Stimulated activated CD4-positive, alpha-beta T cell treated with anti-CD3 and anti-CD28 coated beads, TNF-alpha, amount 100 ng/mL, for 48 hours (primary cell): ENCODE measurements at regions not wholly inside any gene's neighbourhood (a gene's known extent, or its start where the extent isn't known, plus 50 kb on each side); places are given as distances from the start of the nearest gene placed in this dataset.
"Not testable (repeated sequence)": the region's sequence is repeated elsewhere in the genome, so short reads cannot be mapped to it uniquely, and the experiment has no call there.

Experiments used
- DNase-seq, 3 donors: peaks; one replicate each; pipeline ENCODE4 v3.0.0-alpha.2; 2020; ENCODE audit warnings: low read depth in 3 of 3

DNA sequence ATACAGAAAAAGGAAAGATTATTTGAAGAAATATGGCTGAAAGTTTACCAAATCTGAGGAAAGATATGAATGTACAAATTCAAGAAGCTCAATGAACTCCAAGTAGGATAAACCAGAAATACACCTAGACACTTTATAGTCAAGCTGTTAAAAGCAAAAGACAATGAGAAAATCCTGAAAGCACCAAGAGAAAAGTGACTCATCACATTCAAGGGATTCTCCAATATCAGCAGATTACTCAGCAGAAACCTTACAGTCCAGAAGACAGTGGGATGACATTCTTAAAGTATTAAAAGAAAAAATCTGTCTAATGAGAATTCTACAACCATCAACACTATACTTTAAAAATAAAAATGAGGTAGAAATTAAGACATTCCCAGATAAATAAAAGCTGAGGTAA lies 223.8 kb upstream of the ZCCHC13 start:
- no peak for DNase-seq

GRCh38 chrX:74065831-74066390 lies 213.4 kb upstream of the XIST start:
- DNase-seq: no peak

DNA sequence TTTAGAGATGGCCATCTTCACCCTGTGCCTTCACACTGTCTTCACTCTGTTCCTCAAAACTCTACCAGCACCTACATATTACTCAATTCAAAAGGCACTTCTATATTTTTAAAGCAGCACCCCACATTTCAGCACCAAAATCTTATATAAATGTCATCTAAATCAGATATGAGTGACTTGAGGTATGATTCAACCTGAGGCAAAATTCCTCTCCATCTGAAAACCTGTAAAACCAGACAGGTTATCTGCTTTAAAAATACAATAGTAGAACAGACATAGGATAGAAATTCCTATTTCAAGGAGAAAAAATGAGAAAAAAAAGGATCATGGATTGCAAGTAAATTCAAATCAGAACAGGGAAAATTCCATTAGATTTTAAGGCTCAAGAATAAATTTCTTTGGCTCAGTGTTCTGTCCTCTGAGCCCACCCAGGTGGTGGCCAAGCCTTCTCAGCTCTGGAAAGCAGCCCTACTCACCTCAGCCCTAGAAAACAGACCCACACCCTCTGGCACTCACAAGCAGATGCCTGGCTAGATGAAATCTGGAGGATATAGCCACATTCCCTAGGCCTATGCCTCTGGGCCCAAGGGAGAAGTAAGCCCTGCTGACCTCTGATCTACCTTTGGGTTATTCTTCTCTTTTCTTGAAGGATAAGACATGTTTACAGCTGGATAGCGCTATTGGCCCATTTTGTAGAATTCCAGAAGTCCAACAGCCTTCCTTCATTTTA lies 211.1 kb upstream of the XIST start:
- no peak for DNase-seq

DNA sequence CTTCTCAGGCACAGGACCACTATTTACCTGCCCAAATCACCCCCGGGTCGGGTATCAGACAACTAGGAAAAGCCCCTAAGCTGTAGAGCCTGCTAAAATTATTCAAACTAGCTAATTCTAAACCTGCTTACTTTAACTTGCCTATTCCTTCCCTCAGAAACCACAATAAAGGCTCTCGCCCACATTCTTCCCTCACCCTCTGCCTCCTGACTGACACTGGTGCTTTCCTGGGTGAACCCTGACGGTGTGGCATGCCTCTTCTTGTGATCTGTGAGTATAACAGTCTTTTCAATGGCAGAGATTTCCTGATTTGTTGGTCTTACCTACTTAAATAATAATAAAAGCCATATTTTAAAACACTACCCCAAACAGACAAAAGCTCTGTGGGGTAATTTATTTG lies 209.4 kb upstream of the XIST start:
- DNase-seq: no peak

DNA sequence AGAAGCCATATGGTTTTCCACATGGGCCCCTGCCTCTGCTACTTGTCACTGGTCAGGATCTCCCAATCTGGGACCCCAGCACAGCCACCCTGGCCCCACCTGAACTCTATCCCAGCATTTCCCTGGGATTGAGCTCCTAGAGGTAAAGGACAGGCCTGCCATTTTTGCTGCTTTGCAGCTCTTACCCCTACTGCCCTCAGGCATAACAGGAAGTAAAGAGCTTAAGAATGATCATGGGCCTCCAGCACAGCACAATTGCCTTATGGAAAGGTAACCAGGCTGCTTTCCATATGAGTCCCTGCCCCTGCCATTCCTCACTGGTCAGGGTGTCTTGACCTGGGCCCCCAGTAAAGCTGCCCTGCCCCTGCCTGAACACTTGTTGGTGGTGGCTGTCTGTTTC lies 196.6 kb upstream of the XIST start:
- DNase-seq: no peak

DNA sequence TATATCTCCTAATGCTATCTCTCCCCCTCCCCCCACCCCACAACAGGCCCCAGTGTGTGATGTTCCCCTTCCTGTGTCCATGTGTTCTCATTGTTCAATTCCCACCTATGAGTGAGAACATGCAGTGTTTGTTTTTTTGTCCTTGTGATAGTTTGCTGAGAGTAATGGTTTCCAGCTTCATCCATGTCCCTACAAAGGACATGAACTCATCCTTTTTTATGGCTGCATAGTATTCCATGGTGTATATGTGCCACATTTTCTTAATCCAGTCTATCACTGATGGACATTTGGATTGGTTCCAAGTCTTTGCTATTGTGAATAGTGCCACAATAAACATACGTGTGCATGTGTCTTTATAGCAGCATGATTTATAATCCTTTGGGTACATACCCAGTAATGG lies 181.6 kb upstream of the XIST start:
- DNase-seq: not testable (repeated sequence)

DNA sequence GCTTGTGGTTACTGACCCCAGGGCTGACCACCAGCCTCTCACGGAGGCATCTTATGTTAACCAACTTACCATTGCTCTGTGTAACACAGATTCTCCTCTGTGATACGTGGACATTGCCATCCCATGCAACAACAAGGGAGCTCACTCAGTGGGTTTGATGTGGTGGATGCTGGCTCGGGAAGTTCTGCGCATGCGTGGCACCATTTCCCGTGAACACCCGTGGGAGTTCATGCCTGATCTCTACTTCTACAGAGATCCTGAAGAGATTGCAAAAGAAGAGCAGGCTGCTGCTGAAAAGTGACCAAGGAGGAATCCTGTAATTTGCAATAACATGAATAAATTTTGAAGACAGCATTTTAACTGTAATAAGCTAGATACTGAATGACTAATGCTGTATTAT lies 179.0 kb upstream of the XIST start:
- not testable (repeated sequence) for DNase-seq

DNA sequence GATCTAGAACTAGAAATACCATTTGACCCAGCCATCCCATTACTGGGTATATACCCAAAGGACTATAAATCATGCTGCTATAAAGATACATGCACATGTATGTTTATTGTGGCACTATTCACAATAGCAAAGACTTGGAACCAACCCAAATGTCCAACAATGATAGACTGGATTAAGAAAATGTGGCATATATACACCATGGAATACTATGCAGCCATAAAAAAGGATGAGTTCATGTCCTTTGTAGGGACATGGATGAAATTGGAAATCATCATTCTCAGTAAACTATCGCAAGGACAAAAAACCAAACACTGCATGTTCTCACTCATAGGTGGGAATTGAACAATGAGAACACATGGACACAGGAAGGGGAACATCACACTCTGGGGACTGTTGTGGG lies 178.3 kb upstream of the XIST start:
- DNase-seq: not testable (repeated sequence)

DNA sequence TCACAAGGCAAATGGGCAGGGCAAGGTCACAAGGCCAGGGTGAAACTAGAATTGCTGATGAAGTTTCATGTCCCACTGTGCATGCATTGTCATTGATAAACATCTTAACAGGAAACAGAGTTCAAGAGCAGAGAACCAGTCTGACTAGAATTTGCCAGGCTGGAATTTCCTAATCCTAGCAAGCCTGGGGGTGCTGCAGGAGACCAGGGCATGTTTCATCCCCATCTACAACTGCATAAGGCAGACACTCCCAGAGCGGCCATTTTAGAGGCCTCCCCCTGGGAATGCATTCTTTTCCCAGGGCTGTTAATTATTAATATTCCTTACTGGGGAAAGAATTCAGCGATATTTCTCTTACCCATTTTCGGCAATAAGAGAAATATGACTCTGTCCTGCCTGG lies 172.6 kb upstream of the XIST start:
- DNase-seq: not testable (repeated sequence)

DNA sequence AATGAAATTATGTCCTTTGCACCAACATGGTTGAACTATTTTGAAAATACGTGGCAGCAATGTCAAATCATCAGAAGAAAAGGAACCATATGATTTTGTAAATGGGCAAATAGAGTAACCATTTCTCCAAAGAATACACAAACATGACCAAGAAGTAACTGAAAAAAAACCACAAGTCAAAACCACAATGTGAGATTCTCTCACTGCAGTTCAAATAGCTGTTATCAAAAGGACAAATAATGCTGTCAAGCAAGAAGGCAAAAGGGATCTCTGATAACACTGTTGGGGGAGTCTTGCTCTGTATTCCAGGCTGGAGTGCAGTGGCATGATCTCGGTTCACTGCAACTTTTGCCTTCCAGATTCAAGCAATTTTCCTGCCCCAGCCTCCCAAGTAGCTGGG lies 170.7 kb upstream of the XIST start:
- DNase-seq: no peak

- no peak for DNase-seq
These were observed 165.7 kb upstream of the XIST start for GRCh38 chrX:74018253-74018652.

GRCh38 chrX:74015379-74016019 lies 163.0 kb upstream of the XIST start:
- DNase-seq: peak; percentile 5 to 57 (median 17)

DNA sequence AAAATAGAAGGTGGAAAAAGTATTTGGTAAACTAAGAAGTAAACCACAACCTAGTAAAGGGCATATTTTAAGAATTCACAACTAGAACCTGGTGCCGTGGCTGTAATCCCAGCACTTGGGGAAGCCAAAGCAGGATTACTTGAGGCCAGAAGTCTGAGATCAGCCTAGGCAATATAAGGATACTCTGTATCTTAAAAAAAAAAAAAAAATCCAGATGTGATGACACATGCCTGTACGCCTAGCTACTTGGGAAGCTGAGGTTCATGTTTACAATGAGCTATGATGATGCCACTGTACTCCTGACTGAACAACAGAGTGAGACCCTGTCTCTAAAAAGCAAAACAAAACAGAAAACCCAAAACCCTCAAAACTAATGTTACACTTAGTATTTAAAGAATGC lies 156.5 kb upstream of the XIST start:
- no peak for DNase-seq

DNA sequence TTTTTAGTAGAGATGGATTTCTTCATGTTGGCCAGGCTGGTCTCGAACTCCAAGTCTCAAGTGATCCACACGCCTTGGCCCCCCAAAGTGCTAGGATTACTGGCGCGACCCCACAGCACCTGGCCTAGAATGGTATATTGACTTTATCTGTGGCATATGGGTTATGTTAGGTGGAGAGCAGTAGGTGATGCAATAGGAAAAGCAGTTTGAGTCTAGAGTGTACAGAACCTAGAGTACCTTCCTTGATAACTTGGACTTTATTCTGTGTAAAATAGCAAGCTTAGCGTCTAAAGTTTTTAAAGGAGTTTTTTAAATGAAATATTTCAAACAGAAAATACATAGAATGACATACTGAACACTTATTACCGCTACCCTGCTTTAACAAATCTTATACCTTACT lies 139.5 kb upstream of the XIST start:
- no peak for DNase-seq

- no peak for DNase-seq
These were observed 134.7 kb upstream of the XIST start for GRCh38 chrX:73987166-73987565.

DNA sequence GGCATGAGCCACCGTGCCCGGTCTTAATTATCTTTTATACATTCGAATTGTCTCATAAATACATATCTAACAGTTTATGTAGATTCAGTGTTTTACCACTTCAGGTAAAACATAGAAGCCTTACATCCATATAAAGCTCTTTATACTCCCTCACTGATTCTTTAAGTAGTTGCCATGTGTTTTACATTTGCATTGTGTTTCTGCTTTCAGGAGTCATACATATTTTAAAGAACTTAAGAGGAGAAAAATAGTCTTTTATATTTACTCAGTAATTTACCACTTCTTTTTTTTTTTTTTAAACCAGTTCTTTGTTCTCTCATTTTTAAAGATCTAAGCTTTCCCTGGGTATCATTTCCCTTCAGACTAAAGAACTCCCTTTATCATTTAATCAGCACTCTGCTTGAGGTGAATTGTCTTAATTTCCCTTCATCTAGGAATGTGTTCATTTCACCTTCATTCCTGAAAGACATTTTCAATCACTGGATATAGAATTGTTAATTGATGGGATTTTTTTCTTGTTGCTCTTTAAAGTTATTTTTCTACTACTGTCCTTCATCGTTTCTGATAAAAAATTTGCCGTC lies 127.1 kb upstream of the XIST start:
- DNase-seq: no peak

DNA sequence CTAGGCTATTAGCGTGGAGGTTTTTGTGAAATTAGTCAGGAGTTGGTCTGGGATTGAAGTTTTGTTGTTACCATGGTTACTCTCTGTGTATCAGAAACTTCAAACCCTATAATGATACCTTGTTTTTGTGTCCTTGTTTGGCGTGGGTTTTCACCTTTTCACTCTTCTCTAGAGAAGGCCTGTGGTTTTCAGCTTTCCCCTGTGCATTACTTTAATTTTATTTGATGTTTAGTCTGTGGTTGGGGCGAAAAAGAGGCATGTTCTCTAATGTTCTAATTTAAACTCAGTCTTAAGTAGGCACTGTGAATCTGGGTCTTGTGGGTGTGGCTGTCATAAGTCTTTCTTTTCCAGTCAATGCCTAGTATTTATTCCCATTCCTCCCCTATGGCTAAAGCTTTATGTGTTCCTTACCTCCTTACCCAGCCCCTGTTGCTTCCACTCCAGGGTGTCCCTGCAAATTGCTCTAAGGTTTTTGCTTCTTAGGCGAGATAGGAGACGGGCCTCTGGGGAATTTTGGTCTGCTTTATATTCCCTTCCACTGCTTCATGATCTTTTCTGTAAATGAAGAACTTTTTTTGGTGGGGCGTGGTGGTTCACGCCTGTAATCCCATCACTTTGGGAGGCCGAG lies 125.1 kb upstream of the XIST start:
- no peak for DNase-seq

GRCh38 chrX:73967461-73967860 lies 114.9 kb upstream of the XIST start:
- DNase-seq: not testable (repeated sequence)

DNA sequence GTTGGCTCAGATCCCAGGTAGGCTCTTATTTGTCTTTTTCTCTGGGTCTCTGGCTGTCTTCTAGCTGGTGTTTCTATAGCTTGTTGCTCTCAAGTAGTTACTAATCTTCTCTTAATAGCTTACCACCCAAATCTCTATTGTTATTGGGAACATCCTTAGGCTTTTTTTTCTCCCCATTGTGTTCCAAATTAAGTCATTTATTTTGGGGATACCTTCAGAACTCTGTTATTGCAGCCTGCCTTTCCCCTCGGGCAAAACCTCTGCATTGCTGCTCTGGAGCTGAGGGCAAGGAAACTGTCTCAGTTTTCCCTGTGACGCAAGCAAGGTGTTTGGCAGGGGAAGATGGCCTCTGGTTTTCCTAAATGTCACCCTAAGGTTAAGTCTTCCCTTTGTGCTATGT lies 113.3 kb upstream of the XIST start:
- DNase-seq: no peak

DNA sequence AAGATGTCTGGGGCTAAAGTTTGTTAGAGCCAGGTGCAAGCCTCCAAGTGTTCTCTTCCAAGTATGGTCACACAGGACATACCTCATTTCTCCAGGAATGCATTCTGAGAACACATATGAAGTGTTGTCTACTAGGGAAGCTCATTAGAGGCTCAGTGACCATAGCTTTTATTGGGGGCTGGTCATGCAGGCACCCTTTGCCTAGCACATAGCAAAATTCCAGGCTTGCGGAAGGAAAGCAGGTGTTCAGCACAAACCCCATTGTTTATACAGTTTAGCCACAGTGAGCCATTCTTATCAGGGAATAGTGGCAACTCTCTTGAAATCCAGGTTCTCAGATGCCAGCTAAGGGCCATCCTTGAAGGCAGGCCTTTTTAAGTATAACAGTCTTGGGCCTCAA lies 112.1 kb upstream of the XIST start:
- no peak for DNase-seq

DNA sequence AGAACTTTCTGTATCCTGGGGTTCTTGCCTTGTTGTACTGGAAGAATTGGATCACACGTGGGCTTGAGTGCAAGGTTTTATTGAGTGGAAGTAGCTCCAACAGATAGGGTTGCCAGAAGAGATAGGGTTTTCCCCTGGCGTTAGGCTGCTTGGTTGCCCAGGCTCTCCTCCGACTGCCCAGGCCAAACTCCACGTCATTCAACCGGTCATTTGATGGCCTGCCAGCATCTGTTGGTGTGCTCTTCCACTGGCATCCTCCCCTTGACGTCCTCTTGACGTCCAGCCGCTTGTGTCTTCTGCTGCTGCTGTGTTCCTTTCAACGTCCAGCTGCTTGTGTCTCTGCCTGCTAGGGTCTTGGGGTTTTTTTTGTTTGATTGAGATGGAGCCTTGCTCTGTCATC lies 111.2 kb upstream of the XIST start:
- DNase-seq: no peak

DNA sequence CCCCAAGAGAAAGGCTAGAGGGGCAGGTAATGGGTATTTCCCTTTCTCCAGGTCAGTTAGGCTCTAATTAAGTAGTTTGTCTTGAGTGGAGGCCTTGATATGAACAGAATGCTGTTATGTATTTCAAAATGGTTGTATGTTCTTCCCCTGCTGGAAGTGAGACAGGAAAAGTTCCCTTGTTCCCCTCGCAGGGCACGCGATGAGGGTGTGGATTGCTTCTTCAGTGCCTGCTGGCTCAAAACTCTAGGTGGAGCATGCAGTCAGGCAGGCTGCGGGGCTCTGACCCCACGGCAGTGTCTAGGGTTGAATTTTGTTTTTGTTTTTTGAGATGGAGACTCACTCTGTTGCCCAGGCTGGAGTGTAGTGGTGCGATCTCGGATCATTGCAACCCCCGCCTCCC lies 110.4 kb upstream of the XIST start:
- no peak for DNase-seq

- DNase-seq: not testable (repeated sequence)
These were observed 109.4 kb upstream of the XIST start for GRCh38 chrX:73961867-73962266.
